ENCODE measurements at regions not wholly inside any gene's neighbourhood (a gene's known extent, or its start where the extent isn't known, plus 50 kb on each side); places are given as distances from the start of the nearest gene placed in this dataset.

GRCh38 chr14:30420515-30420914, 138.4 kb upstream of the G2E3 start:
- POLR2A ChIA-PET = no interaction called here
- Mint-ChIP-seq H3K27me3 (ENCODE audit: insufficient read depth, unreplicated experiment) (peaks cover 39% of the 10 kb centered on the region), H3K4me3 (ENCODE audit: unreplicated experiment) (no peak overlapping the region), H3K27ac (ENCODE audit: low read depth, unreplicated experiment) (no peak overlapping the region), H3K9me3 (ENCODE audit: unreplicated experiment) (no peaks in the 10 kb centered on the region), H3K36me3 (ENCODE audit: insufficient read depth, unreplicated experiment) (no peaks in the 10 kb centered on the region), H3K4me1 (ENCODE audit: insufficient read depth, unreplicated experiment) (no peaks in the 10 kb centered on the region)
- DNase-seq (ENCODE audit: unreplicated experiment) = no peak
- intact Hi-C loops (cut with micrococcal nuclease) = no loop called here
- no peak for TF ChIP-seq CTCF (IDR thresholded peaks at IDR 0.05; ENCODE audit: unreplicated experiment)
- CTCF ChIA-PET = interaction anchor here (0.8 to 1.9 kb wide), 3 partner anchors 16 to 1668 kb away, joined by 3 to 6 read pairs (median 5); no protein-coding TSS in a partner anchor
- BruUV-seq (replicated peaks) = no TSS peak

- CTCF ChIA-PET = interaction anchor here (0.9 kb wide), 1 partner anchor 156 kb away, joined by 3 read pairs; no protein-coding TSS in a partner anchor
- BruUV-seq (replicated peaks) = no TSS peak
Observed at GRCh38 chr14:30426463-30426862, 132.5 kb upstream of the G2E3 start.

DNA sequence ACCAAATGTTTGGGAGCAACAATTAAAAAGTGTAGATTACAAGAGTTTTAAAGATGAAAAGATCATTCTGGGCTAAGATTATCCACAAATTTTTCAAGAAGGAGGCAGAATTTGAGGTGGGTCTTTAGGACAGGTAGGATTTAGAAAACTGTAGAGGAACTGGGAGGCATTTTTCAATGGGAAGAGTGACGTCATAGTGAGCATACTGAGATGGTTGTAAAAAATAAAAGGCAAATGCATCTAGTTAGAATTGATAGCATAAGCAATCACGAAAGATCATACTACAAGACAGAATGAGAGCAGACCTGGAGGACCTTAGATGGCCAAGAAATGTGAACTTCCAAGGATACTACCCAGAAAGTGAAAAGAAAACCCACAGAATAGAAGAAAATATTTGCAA, 131.6 kb upstream of the G2E3 start:
- Mint-ChIP-seq H3K36me3 (ENCODE audit: insufficient read depth, unreplicated experiment) (no peaks in the 10 kb centered on the region), H3K27ac (ENCODE audit: low read depth, unreplicated experiment) (no peak overlapping the region), H3K4me3 (ENCODE audit: unreplicated experiment) (no peak overlapping the region), H3K4me1 (ENCODE audit: insufficient read depth, unreplicated experiment) (no peaks in the 10 kb centered on the region), H3K27me3 (ENCODE audit: insufficient read depth, unreplicated experiment) (peaks cover 41% of the 10 kb centered on the region), H3K9me3 (ENCODE audit: unreplicated experiment) (peaks cover 7% of the 10 kb centered on the region)
- no peak for TF ChIP-seq CTCF (IDR thresholded peaks at IDR 0.05; ENCODE audit: unreplicated experiment)
- ChIA-PET CTCF (no interaction called here), POLR2A (no interaction called here)
- no peak for DNase-seq (ENCODE audit: unreplicated experiment)
- no TSS peak for BruUV-seq (replicated peaks)
- intact Hi-C loops (cut with micrococcal nuclease) = no loop called here

More at GRCh38 chr14:30426463-30426862, 132.5 kb upstream of the G2E3 start:
- intact Hi-C loops (cut with micrococcal nuclease) = no loop called here
- H3K27me3 Mint-ChIP-seq (ENCODE audit: insufficient read depth, unreplicated experiment) = peaks cover 41% of the 10 kb centered on the region
- no peaks in the 10 kb centered on the region for H3K4me1 Mint-ChIP-seq (ENCODE audit: insufficient read depth, unreplicated experiment)
- no peak overlapping the region for H3K4me3 Mint-ChIP-seq (ENCODE audit: unreplicated experiment)
- no peak for TF ChIP-seq CTCF (IDR thresholded peaks at IDR 0.05; ENCODE audit: unreplicated experiment)
- H3K9me3 Mint-ChIP-seq (ENCODE audit: unreplicated experiment) = peaks cover 7% of the 10 kb centered on the region
- no peak overlapping the region for H3K27ac Mint-ChIP-seq (ENCODE audit: low read depth, unreplicated experiment)
- H3K36me3 Mint-ChIP-seq (ENCODE audit: insufficient read depth, unreplicated experiment) = no peaks in the 10 kb centered on the region
- DNase-seq (ENCODE audit: unreplicated experiment) = no peak
- POLR2A ChIA-PET = no interaction called here

DNA sequence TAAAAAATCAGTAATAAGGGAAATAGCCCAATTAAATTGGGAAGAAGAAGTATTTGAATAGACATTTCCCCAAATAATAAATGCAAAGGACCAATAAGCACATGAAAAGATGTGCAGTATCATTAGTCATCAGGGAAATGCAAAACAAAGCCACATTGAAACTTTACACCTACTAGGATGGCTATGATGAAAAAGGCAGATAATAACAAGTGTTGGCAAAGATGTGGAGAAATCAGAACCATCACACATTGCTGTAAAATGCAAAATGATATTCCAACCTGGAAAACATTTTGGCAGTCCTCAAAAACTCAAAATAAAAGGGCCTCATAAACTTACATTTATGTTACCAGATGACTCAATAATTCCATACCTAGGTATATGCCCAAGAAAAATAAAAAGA, 131.1 kb upstream of the G2E3 start:
- TF ChIP-seq CTCF (IDR thresholded peaks at IDR 0.05; ENCODE audit: unreplicated experiment) = no peak
- POLR2A ChIA-PET = no interaction called here
- no peaks in the 10 kb centered on the region for H3K4me1 Mint-ChIP-seq (ENCODE audit: insufficient read depth, unreplicated experiment)
- H3K27me3 Mint-ChIP-seq (ENCODE audit: insufficient read depth, unreplicated experiment) = peaks cover 41% of the 10 kb centered on the region
- no TSS peak for BruUV-seq (replicated peaks)
- DNase-seq (ENCODE audit: unreplicated experiment) = no peak
- intact Hi-C loops (cut with micrococcal nuclease) = no loop called here
- no peaks in the 10 kb centered on the region for H3K36me3 Mint-ChIP-seq (ENCODE audit: insufficient read depth, unreplicated experiment)
- peaks cover 7% of the 10 kb centered on the region for H3K9me3 Mint-ChIP-seq (ENCODE audit: unreplicated experiment)
- CTCF ChIA-PET = no interaction called here
- no peak overlapping the region for H3K4me3 Mint-ChIP-seq (ENCODE audit: unreplicated experiment)
- H3K27ac Mint-ChIP-seq (ENCODE audit: low read depth, unreplicated experiment) = no peak overlapping the region
